ENCODE measurements at regions not wholly inside any gene's neighbourhood (a gene's known extent, or its start where the extent isn't known, plus 50 kb on each side); places are given as distances from the start of the nearest gene placed in this dataset.

DNA sequence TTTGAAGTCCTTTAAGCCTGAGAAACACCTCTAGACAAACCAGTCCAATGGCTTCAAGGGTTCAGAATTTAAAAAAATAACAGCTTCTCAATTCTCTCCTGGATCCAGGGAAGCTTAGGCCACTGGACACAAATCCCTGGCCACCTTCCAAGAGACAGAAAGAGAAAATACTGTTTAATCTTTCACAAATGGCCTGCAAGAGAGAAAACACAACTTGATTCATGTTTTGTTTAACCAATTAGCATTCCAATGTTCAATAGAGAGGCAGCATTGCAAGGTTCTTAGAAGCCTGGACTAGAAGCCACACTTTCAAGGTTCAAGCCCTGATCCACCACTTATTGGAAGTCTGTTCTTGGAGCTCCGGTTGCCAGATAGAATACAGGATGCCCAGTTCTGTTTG lies 109.0 kb upstream of the PARD3B start:
- FAIRE-seq (no peak), DNase-seq (ENCODE audit: extremely low spot score, insufficient read length, low read depth) (no peak)

DNA sequence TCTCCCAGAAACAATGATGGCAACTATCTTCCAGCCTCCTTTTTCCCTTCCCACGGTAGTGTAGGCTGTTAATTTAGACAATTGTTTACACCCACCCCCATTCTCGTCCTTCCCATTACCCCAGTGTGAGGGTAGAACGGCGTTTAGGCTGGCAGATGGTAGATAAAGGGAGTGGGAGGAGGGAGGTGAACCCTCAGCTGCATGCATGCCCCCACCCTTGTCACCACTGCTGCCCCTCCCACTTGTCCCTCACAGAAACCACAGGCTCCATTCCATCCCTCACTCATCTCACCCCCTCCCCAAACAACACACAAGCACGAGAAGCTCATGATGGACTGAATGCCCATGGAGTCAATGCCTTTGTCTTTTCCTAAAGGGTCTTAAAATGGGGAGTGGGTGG lies 107.9 kb upstream of the PARD3B start:
- DNase-seq (ENCODE audit: extremely low spot score, insufficient read length, low read depth) (no peak), FAIRE-seq (no peak)

DNA sequence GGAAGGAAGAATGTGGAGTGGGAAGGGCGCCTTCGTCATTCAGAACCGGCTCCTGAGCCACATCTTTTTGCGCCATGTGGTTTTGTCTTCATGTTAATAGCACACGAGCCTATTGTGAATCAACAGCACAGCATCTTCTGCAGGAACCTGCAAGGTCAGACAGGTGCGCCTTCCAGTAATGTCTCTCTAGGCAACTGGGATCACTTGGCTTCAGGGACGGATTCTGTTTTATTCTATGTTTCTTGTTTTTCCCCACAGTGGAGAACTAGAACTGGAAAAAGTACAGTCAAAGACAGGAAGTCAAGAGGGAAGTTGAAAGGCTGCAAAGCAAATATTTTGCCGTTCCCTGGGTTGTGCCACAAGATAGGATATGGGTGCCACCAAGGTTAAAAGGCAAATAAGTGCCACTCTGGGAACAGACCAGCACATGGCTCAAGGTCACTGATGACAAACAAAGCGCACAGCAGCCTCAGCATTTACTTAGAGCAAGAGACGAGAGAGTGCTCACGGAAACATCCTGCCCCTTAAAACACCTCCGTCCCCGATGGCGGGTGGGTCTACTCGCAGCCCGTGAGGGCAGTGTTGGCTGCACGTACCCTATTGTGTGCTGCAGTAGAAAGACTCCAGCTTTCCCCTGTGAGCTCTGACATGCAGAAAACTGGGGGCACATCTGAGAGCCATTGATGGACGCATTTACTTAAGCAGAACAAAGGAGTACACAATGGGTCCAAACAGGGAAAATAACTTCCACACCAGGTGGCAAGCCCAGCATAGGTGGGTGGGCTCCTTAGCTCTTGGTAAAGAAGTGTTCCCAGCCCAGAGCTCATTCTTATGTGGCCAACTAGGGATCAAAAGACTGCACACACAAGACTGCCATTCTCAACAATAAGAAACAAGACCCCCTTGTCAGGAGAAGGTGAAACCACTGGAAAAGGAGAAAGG lies 107.2 kb upstream of the PARD3B start:
- no peak for FAIRE-seq
- DNase-seq (ENCODE audit: extremely low spot score, insufficient read length, low read depth): no peak

DNA sequence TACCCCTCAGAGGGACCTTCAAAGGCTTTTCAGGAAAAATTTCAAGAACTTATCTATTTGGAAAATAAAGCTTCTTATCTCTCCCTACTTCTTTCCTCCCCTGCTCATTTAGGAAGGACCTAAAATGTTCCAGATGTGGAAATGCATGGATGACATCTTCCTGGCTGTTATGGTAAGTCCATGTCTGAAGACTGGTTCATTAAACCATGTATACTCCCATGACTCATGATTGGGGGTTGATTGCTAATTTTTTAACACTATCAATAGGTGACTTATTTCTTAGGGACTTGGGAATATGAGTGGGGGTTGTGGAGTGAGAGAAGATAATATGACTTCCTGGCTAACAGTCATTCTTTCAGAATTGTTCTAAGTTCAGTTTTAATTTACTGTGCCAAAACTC lies 104.0 kb upstream of the PARD3B start:
- FAIRE-seq (no peak), DNase-seq (ENCODE audit: extremely low spot score, insufficient read length, low read depth) (no peak)

DNA sequence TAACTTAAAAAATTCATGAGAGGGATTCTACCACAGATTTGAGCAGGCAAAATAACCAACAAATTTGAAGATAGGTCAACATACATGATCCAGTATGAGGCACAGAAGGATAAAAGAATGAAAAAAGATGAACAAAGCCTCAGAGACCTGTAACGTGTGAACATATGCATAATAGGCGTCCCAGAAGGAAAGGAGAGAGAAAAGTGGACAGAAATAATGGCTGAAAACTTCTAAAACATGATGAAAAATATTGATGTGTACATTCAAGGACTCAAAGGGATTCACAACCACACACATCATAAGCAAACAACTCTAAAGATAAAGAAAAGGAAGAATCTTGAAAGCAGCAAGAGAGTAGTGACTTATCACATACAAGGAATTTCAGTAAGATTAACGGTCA lies 100.1 kb upstream of the PARD3B start:
- DNase-seq (ENCODE audit: extremely low spot score, insufficient read length, low read depth): no peak
- FAIRE-seq: no peak

DNA sequence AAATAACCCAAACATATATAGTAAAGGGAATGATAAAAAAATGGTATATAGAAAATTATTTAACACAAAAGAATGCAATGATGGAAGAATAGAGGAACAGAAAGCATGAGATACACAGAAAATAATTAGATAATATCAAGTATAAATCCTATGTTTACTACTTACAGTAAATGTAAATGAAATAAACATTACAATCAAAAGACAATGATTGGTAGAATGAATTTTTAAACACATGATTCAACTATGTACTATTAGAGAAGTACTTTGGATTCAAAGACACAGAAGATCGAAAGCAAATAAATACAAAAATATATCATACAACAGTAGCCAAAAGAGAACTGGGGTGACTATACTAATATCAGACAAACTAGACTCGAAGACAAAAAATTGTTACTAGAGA lies 97.6 kb upstream of the PARD3B start:
- FAIRE-seq: no peak
- no peak for DNase-seq (ENCODE audit: extremely low spot score, insufficient read length, low read depth)

DNA sequence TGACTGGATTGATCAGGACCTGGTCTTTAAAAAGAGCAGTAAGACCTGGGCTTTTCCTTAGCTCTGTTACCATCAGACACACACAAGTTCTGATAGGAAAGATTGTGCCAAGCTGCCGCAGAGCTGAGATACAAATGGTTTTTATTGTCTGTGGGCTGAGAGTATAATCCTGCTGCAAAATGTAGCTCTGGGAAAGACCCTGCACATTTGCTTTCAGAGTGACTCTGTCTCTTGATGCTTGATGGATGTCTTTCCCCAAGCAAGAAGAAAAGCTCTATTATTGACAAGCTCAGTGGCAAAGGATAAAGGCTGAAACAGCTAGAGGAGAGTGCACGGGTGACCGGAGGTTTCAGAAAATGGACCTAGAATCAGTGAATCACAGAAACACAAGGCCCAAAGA lies 95.3 kb upstream of the PARD3B start:
- FAIRE-seq: no peak
- DNase-seq (ENCODE audit: extremely low spot score, insufficient read length, low read depth): no peak

DNA sequence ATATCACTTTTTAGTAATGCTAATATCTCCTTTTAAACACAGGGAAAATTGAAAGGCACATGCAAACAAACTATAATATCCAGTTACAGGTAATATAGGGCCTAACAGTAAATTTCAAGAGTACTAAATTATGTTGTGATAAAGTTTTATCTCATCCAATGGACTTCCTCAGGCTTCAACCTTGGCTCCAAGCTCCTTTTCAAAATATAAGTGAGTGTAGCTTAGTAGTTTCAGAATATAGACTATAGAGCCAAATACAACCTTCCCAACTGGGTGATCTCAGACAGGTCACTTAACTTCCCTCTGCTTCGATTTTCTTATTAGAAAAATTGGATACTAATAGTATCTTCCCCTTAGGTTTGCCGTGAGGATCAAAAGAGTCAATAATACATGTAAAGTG lies 93.5 kb upstream of the PARD3B start:
- FAIRE-seq: no peak
- DNase-seq (ENCODE audit: extremely low spot score, insufficient read length, low read depth): no peak

DNA sequence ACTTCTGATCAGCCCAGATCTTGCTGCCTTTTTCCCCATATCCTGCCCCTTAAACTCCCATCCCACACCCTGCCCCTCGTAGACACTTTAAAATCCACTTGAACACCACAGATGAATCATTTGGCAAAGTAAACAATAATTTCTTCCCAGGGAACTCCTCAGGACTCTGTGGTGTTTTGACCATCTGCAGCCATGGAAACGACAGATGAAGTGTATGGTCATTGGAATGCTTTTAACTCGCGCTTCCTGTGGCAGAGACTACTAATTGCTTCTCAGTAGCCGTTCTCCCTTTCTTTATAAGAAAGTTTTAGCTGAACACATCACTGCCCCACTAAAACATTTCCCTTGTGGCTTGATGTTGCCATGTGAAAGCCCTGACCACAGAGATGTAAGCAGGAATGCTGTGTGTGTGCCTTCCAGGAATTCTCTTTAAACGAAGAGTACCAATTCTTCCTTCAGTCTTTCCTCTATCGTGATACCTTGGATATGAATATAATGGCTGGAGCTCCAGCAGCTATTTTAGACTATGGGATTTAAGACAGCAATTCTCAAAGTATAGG lies 92.7 kb upstream of the PARD3B start:
- no peak for DNase-seq (ENCODE audit: extremely low spot score, insufficient read length, low read depth)
- FAIRE-seq: no peak

DNA sequence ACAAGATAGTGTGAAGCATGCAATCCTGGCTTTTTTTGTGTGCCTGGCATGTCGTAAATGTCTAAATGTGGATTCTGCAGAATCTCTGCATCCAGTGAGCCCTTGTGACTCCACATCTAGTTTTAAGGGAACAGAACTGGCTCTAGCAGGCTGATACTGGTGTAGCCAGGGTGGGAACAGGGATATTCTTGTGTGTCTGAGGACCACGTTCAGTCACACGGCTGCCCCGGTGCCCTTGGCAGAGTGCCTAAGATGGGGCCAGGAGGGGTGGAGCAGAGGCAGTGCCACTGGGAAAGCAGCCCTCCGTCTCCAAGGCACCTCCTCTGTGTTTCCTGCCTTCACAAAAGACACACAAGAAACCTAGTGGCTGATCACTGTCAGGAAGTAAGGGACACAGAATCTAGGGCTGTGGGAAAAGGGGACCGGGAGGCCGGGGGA lies 91.5 kb upstream of the PARD3B start:
- no peak for FAIRE-seq
- DNase-seq (ENCODE audit: extremely low spot score, insufficient read length, low read depth): no peak

DNA sequence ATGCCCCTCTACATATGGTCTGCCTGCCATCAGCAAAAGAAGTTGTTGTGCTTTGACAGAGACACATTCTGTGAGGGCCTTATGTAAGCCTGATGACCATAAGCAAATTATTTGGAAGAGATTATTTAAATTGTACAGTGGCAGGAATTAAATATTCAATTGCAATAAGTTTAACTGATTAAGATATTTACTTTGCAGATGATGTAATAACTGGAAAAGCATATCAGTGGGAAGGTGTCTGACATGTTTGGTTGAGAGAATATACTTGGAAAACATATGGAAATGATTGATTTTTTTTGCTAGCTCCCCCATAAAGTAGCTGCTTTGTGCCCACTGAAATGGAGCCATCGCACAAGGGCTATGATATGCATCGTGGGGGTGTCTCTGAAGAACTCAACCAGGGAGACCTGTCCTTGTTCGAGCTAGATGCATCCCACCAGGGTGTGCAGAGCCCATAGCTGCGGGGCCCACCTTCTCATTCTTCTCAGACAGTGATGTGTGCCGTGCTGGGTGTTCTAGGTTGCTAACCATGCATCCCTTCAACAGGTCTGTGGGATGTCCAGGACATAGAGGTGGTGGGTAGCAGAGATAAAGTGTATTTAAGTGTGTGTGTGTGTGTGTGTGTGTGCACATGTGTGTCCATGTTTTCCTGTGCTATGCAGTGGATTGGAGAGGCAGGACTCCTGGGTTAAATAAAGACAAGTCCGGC lies 90.4 kb upstream of the PARD3B start:
- no peak for DNase-seq (ENCODE audit: extremely low spot score, insufficient read length, low read depth)
- FAIRE-seq: no peak

DNA sequence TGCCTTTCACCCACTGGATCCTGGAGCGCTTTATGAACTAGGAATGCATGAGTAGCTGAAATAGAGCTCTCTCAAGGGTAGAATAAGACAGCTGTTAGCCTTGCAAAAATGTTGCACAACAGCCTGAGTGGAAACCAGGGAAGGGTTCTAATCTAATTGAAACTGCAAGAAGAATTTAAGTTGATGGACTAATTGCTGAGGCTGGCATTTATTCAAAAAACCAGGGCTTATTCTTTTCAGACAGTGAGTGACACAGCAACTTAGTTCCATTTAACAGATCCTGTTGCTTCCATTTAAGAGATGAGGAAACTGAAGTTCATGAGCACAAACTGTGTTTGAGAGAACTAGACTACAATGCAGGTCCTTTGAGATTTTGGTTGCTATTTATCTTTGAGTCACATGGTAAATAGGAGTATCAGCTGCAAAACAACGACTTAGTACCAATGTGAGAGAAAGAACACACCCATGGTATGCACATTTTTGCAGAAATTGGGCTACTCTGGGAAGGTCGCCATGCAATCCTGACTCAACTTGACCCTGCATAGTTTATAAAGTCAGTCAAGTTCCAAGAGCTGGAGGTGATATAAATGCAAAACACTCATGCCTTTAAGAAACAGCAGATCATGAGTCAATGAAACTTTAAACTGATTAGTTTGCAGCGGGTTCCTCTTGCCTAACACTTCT lies 76.4 kb upstream of the PARD3B start:
- DNase-seq (ENCODE audit: extremely low spot score, insufficient read length, low read depth) (no peak), FAIRE-seq (no peak)

DNA sequence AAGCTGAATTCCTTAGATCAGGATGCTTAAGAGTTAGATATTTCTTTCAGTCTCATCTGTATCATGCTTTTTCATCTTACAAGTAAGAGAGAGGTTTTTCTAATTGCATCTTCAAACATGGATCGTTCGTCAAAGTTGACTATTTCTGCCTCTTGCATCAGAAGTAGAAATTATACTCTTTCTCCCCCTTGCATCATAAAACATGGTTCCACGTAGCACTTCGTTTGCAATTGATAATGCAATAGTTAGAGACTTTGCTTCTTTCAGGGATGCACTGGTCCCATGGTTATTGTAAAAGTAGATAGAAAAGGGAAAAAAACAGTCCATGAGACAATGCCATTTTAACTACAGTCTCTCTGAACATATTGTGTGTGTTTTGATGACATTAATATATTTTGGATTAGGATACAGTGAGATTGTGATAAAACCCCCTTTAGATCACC lies 75.1 kb upstream of the PARD3B start:
- FAIRE-seq (no peak), DNase-seq (ENCODE audit: extremely low spot score, insufficient read length, low read depth) (no peak)

DNA sequence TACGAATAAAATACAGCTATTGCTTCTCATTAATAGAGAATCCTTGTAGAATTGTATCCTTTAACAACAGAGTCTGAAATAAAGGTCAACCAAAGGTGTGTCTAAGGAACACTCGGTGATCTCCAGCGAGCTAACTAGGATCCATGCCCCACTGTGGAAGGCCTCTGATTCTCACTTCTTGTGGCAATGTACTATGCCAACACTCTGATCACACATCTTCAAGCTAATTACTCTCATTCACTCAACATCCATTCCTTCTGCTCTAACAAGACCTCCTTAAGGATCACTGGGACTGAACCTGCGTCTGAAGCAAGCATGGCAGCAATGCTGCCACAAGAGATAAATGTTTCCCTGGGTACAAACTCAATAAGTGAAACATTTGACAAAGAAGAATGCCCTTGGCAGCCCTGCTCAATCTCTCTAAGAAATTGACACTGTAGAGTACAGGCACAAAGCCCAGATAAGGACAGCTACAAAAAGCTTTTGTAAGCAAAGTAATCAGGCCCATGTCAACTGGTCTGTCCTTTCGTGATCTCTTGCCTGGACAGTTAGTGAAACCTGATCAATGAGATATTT lies 74.6 kb upstream of the PARD3B start:
- no peak for FAIRE-seq
- no peak for DNase-seq (ENCODE audit: extremely low spot score, insufficient read length, low read depth)

DNA sequence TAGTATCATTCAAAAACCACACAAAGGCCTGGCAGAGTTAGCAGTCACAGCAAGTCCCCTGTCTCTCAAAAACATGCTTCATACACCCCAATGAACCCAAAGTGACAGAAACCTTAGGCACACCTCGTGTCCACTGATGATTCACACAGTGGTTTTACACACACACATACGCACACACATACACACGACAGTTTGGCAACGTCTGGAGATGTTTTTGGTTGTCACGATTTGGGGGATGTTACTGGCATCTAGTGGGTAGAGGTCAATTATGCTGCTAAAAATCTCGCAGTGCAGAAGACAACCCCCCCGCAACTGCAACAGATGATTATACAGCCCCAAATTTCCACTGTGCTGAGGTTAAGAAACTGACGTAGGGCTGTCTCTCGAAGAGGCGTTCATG lies 72.9 kb upstream of the PARD3B start:
- FAIRE-seq (no peak), DNase-seq (ENCODE audit: extremely low spot score, insufficient read length, low read depth) (no peak)

DNA sequence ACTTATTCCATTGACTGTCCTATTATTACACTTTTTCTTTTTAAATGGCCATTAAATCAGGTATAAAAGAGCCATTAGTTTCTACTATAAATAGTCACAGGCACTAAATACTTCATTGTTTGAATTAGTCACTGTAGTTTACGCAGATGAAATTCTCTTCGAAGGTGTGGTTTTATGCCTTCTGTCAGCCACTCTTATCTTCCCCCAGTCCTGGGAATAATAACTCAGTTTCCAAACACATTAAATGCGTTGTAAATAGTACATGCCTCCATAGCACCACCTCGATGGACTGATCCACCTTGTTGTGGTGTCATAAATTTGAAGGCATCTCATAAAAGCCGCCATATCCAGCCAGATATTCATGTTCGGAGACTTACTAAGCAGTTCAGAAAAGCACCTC lies 72.1 kb upstream of the PARD3B start:
- DNase-seq (ENCODE audit: extremely low spot score, insufficient read length, low read depth): no peak

DNA sequence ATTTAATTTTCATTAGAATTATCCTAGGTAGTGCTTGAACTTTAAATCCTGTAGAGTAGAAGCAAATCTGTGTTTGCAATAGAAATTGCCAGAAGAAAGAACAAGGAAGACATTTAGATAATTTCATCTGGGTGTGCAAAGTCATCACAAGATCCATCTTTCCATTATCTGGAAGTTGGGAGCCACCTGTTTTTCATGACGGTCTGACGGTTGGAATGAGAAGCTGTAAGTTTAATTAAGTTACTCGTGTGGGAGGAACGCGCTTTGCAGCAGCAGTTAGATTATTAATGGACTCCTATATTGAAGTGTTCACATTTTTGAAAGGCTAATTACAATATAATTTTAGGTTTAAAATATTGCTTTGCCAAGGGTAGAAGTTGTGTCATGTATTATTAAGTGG lies 69.9 kb upstream of the PARD3B start:
- no peak for FAIRE-seq
- no peak for DNase-seq (ENCODE audit: extremely low spot score, insufficient read length, low read depth)

More for the DNA sequence above, 72.1 kb upstream of the PARD3B start:
- FAIRE-seq: no peak

DNA sequence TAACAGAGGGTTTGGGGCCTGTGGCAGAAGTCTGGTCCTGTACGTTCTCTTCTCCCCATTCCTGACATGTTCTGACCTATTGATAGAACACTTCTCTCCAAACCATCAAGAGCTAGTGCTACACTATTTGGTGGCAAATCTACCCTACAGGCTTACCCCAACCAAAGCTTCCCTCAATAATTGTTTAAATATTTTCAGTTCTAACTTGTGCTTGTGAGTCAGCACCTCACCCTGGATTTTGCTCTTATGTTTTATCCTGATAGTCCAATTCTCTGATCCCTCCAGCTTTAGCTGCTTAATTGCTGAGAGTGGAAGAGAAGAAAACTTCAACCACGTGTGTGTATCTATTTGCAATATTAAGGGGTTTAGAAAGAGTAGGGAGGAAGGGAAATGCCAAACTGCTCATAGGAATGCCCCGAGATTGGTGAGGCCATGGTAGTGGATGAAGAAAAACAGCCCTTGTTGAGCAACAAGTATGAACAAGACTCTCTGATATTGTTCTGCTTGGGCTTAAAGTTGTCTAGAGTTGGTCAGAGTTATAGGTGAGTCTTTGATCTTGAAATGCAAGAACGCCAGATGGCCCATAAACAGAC lies 67.8 kb upstream of the PARD3B start:
- FAIRE-seq: no peak

DNA sequence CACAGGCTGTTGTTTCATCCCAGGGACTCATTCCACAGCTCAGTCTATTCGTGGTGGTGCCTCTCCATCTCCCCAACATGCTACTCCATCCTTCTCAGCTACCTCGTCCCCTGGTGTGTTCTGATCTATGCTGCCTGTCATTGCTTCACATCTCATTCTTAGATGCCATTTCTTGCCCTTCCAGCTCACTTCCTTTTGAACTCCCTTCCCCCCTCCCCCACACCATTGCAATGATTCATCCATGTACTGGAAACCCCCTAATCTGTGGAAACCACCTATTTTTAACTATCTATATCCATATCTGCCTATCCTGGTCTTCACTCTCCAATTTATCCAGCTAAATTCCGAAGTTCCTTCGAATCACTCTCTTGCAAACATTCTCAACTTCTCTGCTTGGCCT lies 65.7 kb upstream of the PARD3B start:
- FAIRE-seq: no peak
- no peak for DNase-seq (ENCODE audit: extremely low spot score, insufficient read length, low read depth)

More for the DNA sequence above, 67.8 kb upstream of the PARD3B start:
- no peak for DNase-seq (ENCODE audit: extremely low spot score, insufficient read length, low read depth)

DNA sequence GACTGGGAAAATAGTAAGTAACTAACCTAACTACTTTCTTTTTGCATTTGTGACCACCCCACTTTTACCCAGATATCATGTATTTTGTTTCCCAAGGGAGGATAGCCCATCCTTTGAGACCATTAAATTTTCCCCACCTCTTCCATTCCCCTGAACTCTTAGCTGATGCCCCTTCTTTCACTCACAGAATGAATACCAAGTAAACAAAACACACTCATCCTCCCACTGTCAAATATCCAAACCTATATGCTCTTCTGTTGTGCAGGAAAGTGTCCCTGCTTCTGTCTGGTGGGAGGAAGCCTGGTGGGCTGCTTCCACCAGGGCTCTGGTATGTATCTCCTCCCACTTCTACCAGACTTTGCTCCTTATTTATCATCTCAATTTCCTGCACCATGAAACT lies 64.6 kb upstream of the PARD3B start:
- no peak for FAIRE-seq
- no peak for DNase-seq (ENCODE audit: extremely low spot score, insufficient read length, low read depth)
